Neural progenitor cell (in vitro differentiated cells): ENCODE measurements at regions not wholly inside any gene's neighbourhood (a gene's known extent, or its start where the extent isn't known, plus 50 kb on each side); places are given as distances from the start of the nearest gene placed in this dataset.

Experiments used
- EZH2 ChIP-seq: fragments of 200-600 bp; sonication (generic); IDR thresholded peaks from 2 replicates; pipeline ENCODE4 v1.6.1; 2017; ENCODE audit warnings: antibody characterized with exemption, mild to moderate bottlenecking, moderate library complexity
- EZH2phosphoT487 ChIP-seq: fragments of 200-600 bp; sonication (generic); IDR thresholded peaks from 2 replicates; pipeline ENCODE4 v1.6.1; 2017; ENCODE audit warnings: antibody characterized with exemption
- TF ChIP-seq, protein P1 (sequence below): fragments of 200-600 bp; sonication (generic); IDR thresholded peaks from 2 replicates; pipeline ENCODE4 v1.5.1; 2017; ENCODE audit warnings: antibody characterized with exemption, mild to moderate bottlenecking

- TF ChIP-seq, protein P1, sequence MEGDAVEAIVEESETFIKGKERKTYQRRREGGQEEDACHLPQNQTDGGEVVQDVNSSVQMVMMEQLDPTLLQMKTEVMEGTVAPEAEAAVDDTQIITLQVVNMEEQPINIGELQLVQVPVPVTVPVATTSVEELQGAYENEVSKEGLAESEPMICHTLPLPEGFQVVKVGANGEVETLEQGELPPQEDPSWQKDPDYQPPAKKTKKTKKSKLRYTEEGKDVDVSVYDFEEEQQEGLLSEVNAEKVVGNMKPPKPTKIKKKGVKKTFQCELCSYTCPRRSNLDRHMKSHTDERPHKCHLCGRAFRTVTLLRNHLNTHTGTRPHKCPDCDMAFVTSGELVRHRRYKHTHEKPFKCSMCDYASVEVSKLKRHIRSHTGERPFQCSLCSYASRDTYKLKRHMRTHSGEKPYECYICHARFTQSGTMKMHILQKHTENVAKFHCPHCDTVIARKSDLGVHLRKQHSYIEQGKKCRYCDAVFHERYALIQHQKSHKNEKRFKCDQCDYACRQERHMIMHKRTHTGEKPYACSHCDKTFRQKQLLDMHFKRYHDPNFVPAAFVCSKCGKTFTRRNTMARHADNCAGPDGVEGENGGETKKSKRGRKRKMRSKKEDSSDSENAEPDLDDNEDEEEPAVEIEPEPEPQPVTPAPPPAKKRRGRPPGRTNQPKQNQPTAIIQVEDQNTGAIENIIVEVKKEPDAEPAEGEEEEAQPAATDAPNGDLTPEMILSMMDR = no peak
- TF ChIP-seq EZH2 = no peak
- TF ChIP-seq EZH2phosphoT487 = no peak
Measured at GRCh38 chr13:83714236-83714635, 168.0 kb downstream of the SLITRK1 start.
